ENCODE measurements at regions not wholly inside any gene's neighbourhood (a gene's known extent, or its start where the extent isn't known, plus 50 kb on each side); places are given as distances from the start of the nearest gene placed in this dataset.

DNA sequence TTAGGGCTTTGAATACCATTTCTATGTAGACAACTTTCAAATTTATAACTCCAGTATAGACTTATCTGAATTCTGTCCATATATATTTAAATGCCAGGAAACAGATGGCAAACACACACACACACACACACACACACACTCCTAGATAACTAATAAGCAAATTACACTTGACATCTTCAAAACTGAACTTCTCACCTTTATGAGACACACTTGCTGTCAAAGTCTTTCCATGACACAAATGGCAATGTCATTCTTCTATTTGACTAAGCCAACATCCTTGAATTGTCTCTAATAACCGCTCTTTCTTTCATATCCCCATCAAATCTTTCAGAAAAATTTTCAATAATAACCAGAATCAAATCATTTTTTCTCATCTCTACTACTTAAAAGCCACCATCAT is 402.4 kb downstream of the PCDH18 start:
- no peaks in the 10 kb centered on the region for H3K79me2 ChIP-seq (ENCODE audit: control insufficient read depth, insufficient read depth, low read length, unreplicated experiment)
- no peaks in the 10 kb centered on the region for H3K27me3 ChIP-seq (ENCODE audit: insufficient read depth, low read length)
- H2AFZ ChIP-seq (ENCODE audit: low read length, unreplicated experiment) = no peak overlapping the region
- H3K4me1 ChIP-seq (ENCODE audit: control insufficient read depth, insufficient read depth, low read length, unreplicated experiment) = no peaks in the 10 kb centered on the region
- no peaks in the 10 kb centered on the region for H3K36me3 ChIP-seq (ENCODE audit: insufficient read depth, low read length)
- H3K27ac ChIP-seq (ENCODE audit: low read depth, low read length) = no peak overlapping the region
- H3K4me3 ChIP-seq (ENCODE audit: low read depth, low read length) = no peak overlapping the region

- Histone ChIP-seq H3K79me2 (ENCODE audit: control insufficient read depth, insufficient read depth, low read length, unreplicated experiment) (no peaks in the 10 kb centered on the region), H3K4me3 (ENCODE audit: low read depth, low read length) (no peak overlapping the region), H3K27me3 (ENCODE audit: insufficient read depth, low read length) (no peaks in the 10 kb centered on the region), H3K4me1 (ENCODE audit: control insufficient read depth, insufficient read depth, low read length, unreplicated experiment) (no peaks in the 10 kb centered on the region), H2AFZ (ENCODE audit: low read length, unreplicated experiment) (no peak overlapping the region), H3K27ac (ENCODE audit: low read depth, low read length) (no peak overlapping the region), H3K36me3 (ENCODE audit: insufficient read depth, low read length) (no peaks in the 10 kb centered on the region)
Measured at GRCh38 chr4:137129441-137129840, 402.9 kb downstream of the PCDH18 start.

DNA sequence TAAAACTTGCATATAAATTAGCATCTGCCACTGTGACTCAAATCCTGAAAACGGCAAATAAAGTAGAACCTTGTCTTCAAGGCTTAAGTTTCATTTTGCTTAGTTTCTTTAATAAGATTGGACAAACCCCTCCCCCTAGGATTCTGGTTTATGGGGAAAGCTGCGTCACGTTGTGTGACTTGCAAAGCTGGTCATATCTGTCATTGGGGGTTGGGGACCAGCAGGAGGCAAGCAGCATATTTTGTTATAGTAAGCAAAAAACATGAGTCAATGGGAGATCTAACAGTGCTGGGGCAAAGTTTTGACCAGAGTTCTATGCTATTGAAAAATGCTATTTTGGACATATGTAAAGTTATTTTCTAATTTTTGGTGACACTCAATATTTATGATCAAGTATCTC is 407.3 kb downstream of the PCDH18 start:
- Histone ChIP-seq H3K27me3 (ENCODE audit: insufficient read depth, low read length) (no peaks in the 10 kb centered on the region), H3K36me3 (ENCODE audit: insufficient read depth, low read length) (no peaks in the 10 kb centered on the region), H2AFZ (ENCODE audit: low read length, unreplicated experiment) (peak overlapping the region; percentile 84), H3K27ac (ENCODE audit: low read depth, low read length) (peak overlapping the region; percentile 22), H3K4me3 (ENCODE audit: low read depth, low read length) (peak overlapping the region; percentile 78), H3K79me2 (ENCODE audit: control insufficient read depth, insufficient read depth, low read length, unreplicated experiment) (no peaks in the 10 kb centered on the region), H3K4me1 (ENCODE audit: control insufficient read depth, insufficient read depth, low read length, unreplicated experiment) (no peaks in the 10 kb centered on the region)

GRCh38 chr4:137124278-137124932 is 407.9 kb downstream of the PCDH18 start:
- no peaks in the 10 kb centered on the region for H3K79me2 ChIP-seq (ENCODE audit: control insufficient read depth, insufficient read depth, low read length, unreplicated experiment)
- no peaks in the 10 kb centered on the region for H3K4me1 ChIP-seq (ENCODE audit: control insufficient read depth, insufficient read depth, low read length, unreplicated experiment)
- H2AFZ ChIP-seq (ENCODE audit: low read length, unreplicated experiment) = peak overlapping the region; percentile 84
- peak overlapping the region; percentile 78 for H3K4me3 ChIP-seq (ENCODE audit: low read depth, low read length)
- no peaks in the 10 kb centered on the region for H3K36me3 ChIP-seq (ENCODE audit: insufficient read depth, low read length)
- H3K27me3 ChIP-seq (ENCODE audit: insufficient read depth, low read length) = no peaks in the 10 kb centered on the region
- peak overlapping the region; percentile 22 for H3K27ac ChIP-seq (ENCODE audit: low read depth, low read length)

- no peaks in the 10 kb centered on the region for H3K4me1 ChIP-seq (ENCODE audit: control insufficient read depth, insufficient read depth, low read length, unreplicated experiment)
- no peaks in the 10 kb centered on the region for H3K36me3 ChIP-seq (ENCODE audit: insufficient read depth, low read length)
- no peaks in the 10 kb centered on the region for H3K79me2 ChIP-seq (ENCODE audit: control insufficient read depth, insufficient read depth, low read length, unreplicated experiment)
- no peaks in the 10 kb centered on the region for H3K27me3 ChIP-seq (ENCODE audit: insufficient read depth, low read length)
- no peak overlapping the region for H2AFZ ChIP-seq (ENCODE audit: low read length, unreplicated experiment)
- H3K27ac ChIP-seq (ENCODE audit: low read depth, low read length) = no peak overlapping the region
- H3K4me3 ChIP-seq (ENCODE audit: low read depth, low read length) = no peak overlapping the region
Measured at GRCh38 chr4:137122876-137123275, 409.4 kb downstream of the PCDH18 start.

- Histone ChIP-seq H3K4me3 (ENCODE audit: low read depth, low read length) (no peak overlapping the region), H3K36me3 (ENCODE audit: insufficient read depth, low read length) (no peaks in the 10 kb centered on the region), H3K27ac (ENCODE audit: low read depth, low read length) (no peak overlapping the region), H3K4me1 (ENCODE audit: control insufficient read depth, insufficient read depth, low read length, unreplicated experiment) (no peaks in the 10 kb centered on the region), H3K27me3 (ENCODE audit: insufficient read depth, low read length) (no peaks in the 10 kb centered on the region), H3K79me2 (ENCODE audit: control insufficient read depth, insufficient read depth, low read length, unreplicated experiment) (no peaks in the 10 kb centered on the region), H2AFZ (ENCODE audit: low read length, unreplicated experiment) (no peak overlapping the region)
Measured at GRCh38 chr4:137116144-137116543, 416.1 kb downstream of the PCDH18 start.

DNA sequence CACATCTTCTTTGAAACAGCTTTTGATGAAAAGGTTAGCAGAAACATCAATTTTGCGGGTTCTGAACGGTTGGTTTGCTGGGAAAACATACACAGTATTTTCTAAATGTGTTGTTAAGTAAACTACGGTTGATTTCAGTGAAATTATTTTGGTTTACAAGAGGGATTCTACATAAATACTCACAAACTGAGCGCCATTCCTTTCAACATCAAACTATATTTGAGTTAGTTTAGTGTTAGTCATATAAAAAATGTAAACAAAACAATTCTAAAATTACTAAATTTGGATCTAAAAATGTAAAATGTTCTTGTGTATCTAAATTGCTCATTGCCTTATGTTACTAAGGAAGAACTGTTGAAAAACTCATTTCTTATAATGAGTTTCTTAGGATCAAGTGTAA is 425.6 kb downstream of the PCDH18 start:
- no peaks in the 10 kb centered on the region for H3K36me3 ChIP-seq (ENCODE audit: insufficient read depth, low read length)

DNA sequence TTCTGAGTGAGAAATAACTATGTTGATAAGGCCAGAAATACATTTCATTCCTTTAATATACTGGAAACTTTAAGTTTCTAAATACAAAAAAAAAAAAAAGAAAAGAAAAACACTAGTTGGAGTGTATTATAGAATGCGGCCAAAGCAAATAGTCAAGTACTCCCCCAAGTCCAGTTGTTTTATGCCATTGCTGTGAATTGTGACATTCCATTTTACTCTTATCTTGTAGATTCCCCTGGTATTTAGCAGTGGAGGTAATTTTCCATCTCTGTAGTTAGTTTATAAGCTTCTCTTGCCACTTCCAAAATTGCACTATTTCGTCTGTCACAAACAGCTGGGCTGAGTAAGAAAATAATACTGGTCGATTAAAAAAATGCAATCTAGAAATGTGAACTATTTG is 426.0 kb downstream of the PCDH18 start:
- Histone ChIP-seq H3K4me3 (ENCODE audit: low read depth, low read length) (no peak overlapping the region), H3K4me1 (ENCODE audit: control insufficient read depth, insufficient read depth, low read length, unreplicated experiment) (no peaks in the 10 kb centered on the region), H3K27ac (ENCODE audit: low read depth, low read length) (no peak overlapping the region), H3K79me2 (ENCODE audit: control insufficient read depth, insufficient read depth, low read length, unreplicated experiment) (no peaks in the 10 kb centered on the region), H2AFZ (ENCODE audit: low read length, unreplicated experiment) (no peak overlapping the region), H3K27me3 (ENCODE audit: insufficient read depth, low read length) (no peaks in the 10 kb centered on the region), H3K36me3 (ENCODE audit: insufficient read depth, low read length) (no peaks in the 10 kb centered on the region)

More for the DNA sequence above, 425.6 kb downstream of the PCDH18 start:
- no peak overlapping the region for H2AFZ ChIP-seq (ENCODE audit: low read length, unreplicated experiment)
- no peaks in the 10 kb centered on the region for H3K4me1 ChIP-seq (ENCODE audit: control insufficient read depth, insufficient read depth, low read length, unreplicated experiment)
- no peaks in the 10 kb centered on the region for H3K27me3 ChIP-seq (ENCODE audit: insufficient read depth, low read length)
- H3K79me2 ChIP-seq (ENCODE audit: control insufficient read depth, insufficient read depth, low read length, unreplicated experiment) = no peaks in the 10 kb centered on the region
- H3K27ac ChIP-seq (ENCODE audit: low read depth, low read length) = no peak overlapping the region
- no peak overlapping the region for H3K4me3 ChIP-seq (ENCODE audit: low read depth, low read length)

DNA sequence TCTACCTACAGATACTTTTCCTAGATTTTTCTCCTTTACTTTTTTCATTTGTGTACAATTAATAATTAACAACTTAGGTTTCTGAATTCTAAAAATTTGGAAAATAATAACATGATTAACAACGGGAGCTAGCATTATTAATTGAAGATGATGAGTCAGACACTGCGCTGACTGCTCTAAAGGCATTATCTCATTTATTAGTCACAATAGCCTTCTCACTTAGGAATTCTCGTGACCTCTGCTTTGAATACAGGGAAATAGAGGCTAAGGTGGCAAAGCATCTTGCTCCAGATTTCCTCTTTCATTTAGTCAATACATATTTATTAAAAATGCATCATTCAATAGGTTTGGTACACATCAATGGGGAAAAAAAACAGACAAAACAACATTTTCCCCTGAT is 441.3 kb downstream of the PCDH18 start:
- H2AFZ ChIP-seq (ENCODE audit: low read length, unreplicated experiment) = no peak overlapping the region
- no peak overlapping the region for H3K4me3 ChIP-seq (ENCODE audit: low read depth, low read length)
- H3K27ac ChIP-seq (ENCODE audit: low read depth, low read length) = no peak overlapping the region
- H3K4me1 ChIP-seq (ENCODE audit: control insufficient read depth, insufficient read depth, low read length, unreplicated experiment) = no peaks in the 10 kb centered on the region
- H3K27me3 ChIP-seq (ENCODE audit: insufficient read depth, low read length) = no peaks in the 10 kb centered on the region
- no peaks in the 10 kb centered on the region for H3K79me2 ChIP-seq (ENCODE audit: control insufficient read depth, insufficient read depth, low read length, unreplicated experiment)
- no peaks in the 10 kb centered on the region for H3K36me3 ChIP-seq (ENCODE audit: insufficient read depth, low read length)

DNA sequence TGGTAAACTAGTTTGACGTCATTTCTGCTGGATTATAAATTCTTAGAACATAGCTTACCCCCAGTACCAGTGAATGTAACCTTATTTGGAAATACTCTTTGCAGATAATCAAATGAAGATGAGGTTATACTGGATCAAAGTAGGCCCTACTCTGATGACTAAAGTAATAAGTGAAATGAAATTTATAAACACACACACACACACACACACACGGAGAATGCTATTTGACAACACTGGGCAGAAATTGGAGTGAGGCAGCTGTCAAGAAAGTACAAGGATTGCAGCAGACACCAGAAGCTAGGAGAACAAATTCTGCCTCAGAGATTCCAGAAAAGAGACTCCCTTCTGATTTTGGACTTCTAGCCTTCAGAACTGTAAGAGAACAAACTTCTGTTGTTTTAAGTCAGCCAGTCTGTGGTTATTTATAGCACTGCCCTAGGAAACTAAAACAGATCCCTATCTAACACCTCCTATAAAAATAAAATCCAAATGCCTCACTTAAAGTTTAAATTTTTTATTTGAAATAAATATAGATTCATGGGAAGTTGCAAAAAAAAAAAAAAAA is 448.6 kb downstream of the PCDH18 start:
- no peak overlapping the region for H2AFZ ChIP-seq (ENCODE audit: low read length, unreplicated experiment)
- H3K79me2 ChIP-seq (ENCODE audit: control insufficient read depth, insufficient read depth, low read length, unreplicated experiment) = no peaks in the 10 kb centered on the region

GRCh38 chr4:137082061-137082460 is 450.2 kb downstream of the PCDH18 start:
- Histone ChIP-seq H3K4me3 (ENCODE audit: low read depth, low read length) (no peak overlapping the region), H3K36me3 (ENCODE audit: insufficient read depth, low read length) (no peaks in the 10 kb centered on the region), H3K27ac (ENCODE audit: low read depth, low read length) (no peak overlapping the region), H3K4me1 (ENCODE audit: control insufficient read depth, insufficient read depth, low read length, unreplicated experiment) (no peaks in the 10 kb centered on the region), H3K27me3 (ENCODE audit: insufficient read depth, low read length) (no peaks in the 10 kb centered on the region), H2AFZ (ENCODE audit: low read length, unreplicated experiment) (no peak overlapping the region), H3K79me2 (ENCODE audit: control insufficient read depth, insufficient read depth, low read length, unreplicated experiment) (no peaks in the 10 kb centered on the region)

More for the DNA sequence above, 448.6 kb downstream of the PCDH18 start:
- no peaks in the 10 kb centered on the region for H3K36me3 ChIP-seq (ENCODE audit: insufficient read depth, low read length)
- no peak overlapping the region for H3K27ac ChIP-seq (ENCODE audit: low read depth, low read length)
- H3K4me3 ChIP-seq (ENCODE audit: low read depth, low read length) = no peak overlapping the region
- no peaks in the 10 kb centered on the region for H3K27me3 ChIP-seq (ENCODE audit: insufficient read depth, low read length)
- no peaks in the 10 kb centered on the region for H3K4me1 ChIP-seq (ENCODE audit: control insufficient read depth, insufficient read depth, low read length, unreplicated experiment)

Measured in ACC112 (cell line).